MM.1S (cell line): ENCODE measurements at regions not wholly inside any gene's neighbourhood (a gene's known extent, or its start where the extent isn't known, plus 50 kb on each side); places are given as distances from the start of the nearest gene placed in this dataset.

Experiments
- EZH2phosphoT487 ChIP-seq: fragments of 300-600 bp; sonication (generic); IDR thresholded peaks from 2 replicates; pipeline ENCODE4 v1.6.1; 2018; ENCODE audit warnings: antibody characterized with exemption, low read length
- TF ChIP-seq, protein P1 (sequence below): fragments of 300-600 bp; sonication (generic); IDR thresholded peaks from 2 replicates; pipeline ENCODE4 v1.5.1; 2016; ENCODE audit warnings: antibody characterized with exemption, low read length, mixed read lengths

DNA sequence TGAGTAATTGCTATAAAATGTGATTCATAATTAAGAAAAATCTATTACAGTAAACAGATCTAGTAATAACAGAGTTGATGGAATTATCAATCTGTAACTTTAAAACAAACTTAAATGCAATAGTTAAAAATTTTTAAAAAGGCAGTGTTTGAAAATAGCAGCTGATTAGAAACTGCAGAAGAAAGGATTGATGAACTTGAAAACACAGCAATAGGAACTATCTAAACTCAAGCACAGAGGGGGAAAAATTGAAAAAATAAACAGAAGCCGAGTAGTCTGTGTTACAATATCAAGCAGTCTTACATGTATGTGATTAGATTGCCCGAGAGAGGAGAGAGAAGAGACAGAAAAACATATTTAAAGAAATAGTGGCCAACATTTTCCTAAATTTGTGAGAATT lies 569.0 kb upstream of the B3GALT2 start:
- TF ChIP-seq, protein P1, sequence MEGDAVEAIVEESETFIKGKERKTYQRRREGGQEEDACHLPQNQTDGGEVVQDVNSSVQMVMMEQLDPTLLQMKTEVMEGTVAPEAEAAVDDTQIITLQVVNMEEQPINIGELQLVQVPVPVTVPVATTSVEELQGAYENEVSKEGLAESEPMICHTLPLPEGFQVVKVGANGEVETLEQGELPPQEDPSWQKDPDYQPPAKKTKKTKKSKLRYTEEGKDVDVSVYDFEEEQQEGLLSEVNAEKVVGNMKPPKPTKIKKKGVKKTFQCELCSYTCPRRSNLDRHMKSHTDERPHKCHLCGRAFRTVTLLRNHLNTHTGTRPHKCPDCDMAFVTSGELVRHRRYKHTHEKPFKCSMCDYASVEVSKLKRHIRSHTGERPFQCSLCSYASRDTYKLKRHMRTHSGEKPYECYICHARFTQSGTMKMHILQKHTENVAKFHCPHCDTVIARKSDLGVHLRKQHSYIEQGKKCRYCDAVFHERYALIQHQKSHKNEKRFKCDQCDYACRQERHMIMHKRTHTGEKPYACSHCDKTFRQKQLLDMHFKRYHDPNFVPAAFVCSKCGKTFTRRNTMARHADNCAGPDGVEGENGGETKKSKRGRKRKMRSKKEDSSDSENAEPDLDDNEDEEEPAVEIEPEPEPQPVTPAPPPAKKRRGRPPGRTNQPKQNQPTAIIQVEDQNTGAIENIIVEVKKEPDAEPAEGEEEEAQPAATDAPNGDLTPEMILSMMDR = no peak
- no peak for TF ChIP-seq EZH2phosphoT487
